T-cell (primary cell): ENCODE measurements at regions not wholly inside any gene's neighbourhood (a gene's known extent, or its start where the extent isn't known, plus 50 kb on each side); places are given as distances from the start of the nearest gene placed in this dataset.
"Not testable (repeated sequence)": the region's sequence is repeated elsewhere in the genome, so short reads cannot be mapped to it uniquely, and the experiment has no call there.

Experiments
- ATAC-seq, 4 experiments: fragments of 200-7000 bp in 3 of 4; fragments of 150-1000 bp in 1 of 4; cut with Tn5 transposase; replicated peaks in 1 of 4; 1 replicate in 3 of 4; 2 replicates in 1 of 4; pipeline ENCODE4 v1.10.0; 2021; ENCODE audit warnings: moderate library complexity in 3 of 4, mild to moderate bottlenecking in 2 of 4, moderate number of reproducible peaks in 1 of 4
- CTCF ChIA-PET, 2 donors: fragments of 300-600 bp; sonication (Branson Sonifier 250); formaldehyde crosslinking; loops; one replicate each; lab custom pipeline; 2022; ENCODE audit warnings: antibody characterized with exemption in 2 of 2; lab: Charles Lee
- POLR2A ChIA-PET, 2 donors: fragments of 300-600 bp; sonication (Branson Sonifier 250); formaldehyde crosslinking; loops; one replicate each; lab custom pipeline; 2022; ENCODE audit warnings: antibody characterized with exemption in 2 of 2; lab: Charles Lee
- DNase-seq, 35 experiments: peaks; one replicate each; pipeline versions ENCODE4 v3.0.0 to v3.0.0-alpha.2; 2013 to 2023
- H3K27ac ChIP-seq: one replicate; pipeline ENCODE4 v1.5.1; 2013; ENCODE audit warnings: low read length
- H3K27me3 ChIP-seq, 2 experiments: replicated peaks in 1 of 2; 1 replicate in 1 of 2; 2 replicates in 1 of 2; pipeline versions ENCODE4 v1.6.1 to v1.7.0; 2013; ENCODE audit warnings: low read length in 1 of 2, mixed read lengths in 1 of 2; ENCODE audit not compliant: control insufficient read depth in 2 of 2, insufficient read depth in 2 of 2; ENCODE audit errors: extremely low read depth in 1 of 2
- H3K36me3 ChIP-seq, 2 donors: 1 replicate in 1 of 2; 2 replicates in 1 of 2; pipeline versions ENCODE4 v1.6.1 to v1.7.0; 2013; ENCODE audit warnings: low read length in 1 of 2; ENCODE audit not compliant: control insufficient read depth in 2 of 2, insufficient read depth in 1 of 2; ENCODE audit errors: extremely low read depth in 1 of 2
- H3K4me1 ChIP-seq, 2 experiments: 1 replicate in 1 of 2; 2 replicates in 1 of 2; pipeline versions ENCODE4 v1.6.1 to v1.7.0; 2013; ENCODE audit warnings: low read length in 2 of 2, mixed read lengths in 1 of 2; ENCODE audit not compliant: insufficient read depth in 2 of 2, control insufficient read depth in 1 of 2; ENCODE audit errors: extremely low read depth in 1 of 2
- H3K4me3 ChIP-seq, 2 donors: 1 replicate in 1 of 2; 2 replicates in 1 of 2; pipeline versions ENCODE4 v1.5.1 to v1.7.0; 2013; ENCODE audit warnings: mild to moderate bottlenecking in 2 of 2, low read length in 1 of 2, moderate library complexity in 1 of 2; ENCODE audit not compliant: control insufficient read depth in 1 of 2; ENCODE audit errors: extremely low read depth in 1 of 2
- H3K9me3 ChIP-seq: 2 replicates; pipeline ENCODE4 v1.7.0; 2013
- H3K27ac Mint-ChIP-seq, 2 donors: one replicate each; pipeline ENCODE4 v1.8.0; 2020 to 2021; ENCODE audit warnings: mild to moderate bottlenecking in 2 of 2, mixed read lengths in 2 of 2
- H3K27me3 Mint-ChIP-seq, 2 donors: one replicate each; pipeline ENCODE4 v1.8.0; 2021 to 2022; ENCODE audit warnings: mixed read lengths in 2 of 2
- H3K36me3 Mint-ChIP-seq: one replicate; pipeline ENCODE4 v1.8.0; 2021; ENCODE audit warnings: mixed read lengths
- H3K4me1 Mint-ChIP-seq, 3 donors: one replicate each; pipeline ENCODE4 v1.8.0; 2020 to 2022; ENCODE audit warnings: mixed read lengths in 3 of 3, mild to moderate bottlenecking in 1 of 3
- H3K4me3 Mint-ChIP-seq, 3 donors: one replicate each; pipeline ENCODE4 v1.8.0; 2020 to 2022; ENCODE audit warnings: mild to moderate bottlenecking in 3 of 3, mixed read lengths in 3 of 3, moderate library complexity in 3 of 3
- H3K9me3 Mint-ChIP-seq, 3 donors: one replicate each; pipeline ENCODE4 v1.8.0; 2020 to 2022; ENCODE audit warnings: mixed read lengths in 3 of 3
- WGBS: methylation state at CpG from one replicate; pipeline ENCODE4 v1.1.5; 2013; ENCODE audit warnings: missing lambda C conversion rate; ENCODE audit not compliant: insufficient coverage; 5-methylcytosine and 5-hydroxymethylcytosine counted together

DNA sequence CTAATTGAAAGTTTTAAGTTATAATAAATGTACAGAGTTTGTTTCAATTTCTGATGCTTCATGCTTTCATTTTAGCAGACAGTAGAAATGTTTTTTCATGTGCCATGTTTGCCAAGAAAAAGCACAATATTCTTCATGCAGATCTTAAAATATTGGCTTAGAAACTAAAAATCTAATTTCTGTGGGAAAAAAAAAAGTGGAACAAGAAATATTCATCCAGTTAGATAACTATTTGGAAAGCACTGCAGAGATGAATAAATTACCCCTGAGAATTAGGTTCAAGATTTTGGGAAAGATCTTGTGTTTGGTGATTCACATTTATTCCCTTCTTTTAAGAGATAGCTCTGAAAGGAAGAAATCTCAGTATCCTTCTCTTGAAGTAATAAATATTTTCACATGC is 912.5 kb downstream of the C4orf33 start:
- Mint-ChIP-seq H3K27me3 (no peaks in the 10 kb centered on the region), H3K4me3 (no peak overlapping the region), H3K27ac (no peak overlapping the region), H3K4me1 (no peaks in the 10 kb centered on the region), H3K9me3 (peaks cover 0 to 4% (median 0%) of the 10 kb centered on the region in 3 donors), H3K36me3 (no peaks in the 10 kb centered on the region)
- Histone ChIP-seq H3K36me3 (no peaks in the 10 kb centered on the region), H3K27ac (no peak overlapping the region), H3K27me3 (no peaks in the 10 kb centered on the region), H3K4me1 (no peaks in the 10 kb centered on the region), H3K4me3 (no peak overlapping the region), H3K9me3 (no peaks in the 10 kb centered on the region)
- ChIA-PET POLR2A (no interaction called here), CTCF (no interaction called here)
- DNase-seq, result no peak
- no peak for ATAC-seq

DNA sequence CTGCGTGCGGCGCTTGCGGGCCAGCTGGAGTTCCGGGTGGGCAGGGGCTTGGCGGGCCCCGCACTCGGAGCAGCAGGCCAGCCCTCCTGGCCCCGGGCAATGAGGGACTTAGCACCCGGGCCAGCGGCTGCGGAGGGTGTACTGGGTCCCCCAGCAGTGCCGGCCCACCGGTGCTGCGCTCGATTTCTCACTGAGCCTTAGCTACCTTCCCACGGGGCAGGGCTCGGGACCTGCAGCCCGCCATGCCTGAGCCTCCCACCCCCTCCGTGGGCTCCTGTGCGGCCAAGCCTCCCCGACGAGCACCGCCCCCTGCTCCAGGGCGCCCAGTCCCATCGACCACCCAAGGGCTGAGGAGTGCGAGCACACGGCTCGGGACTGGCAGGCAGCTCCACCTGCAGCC is 916.9 kb downstream of the C4orf33 start:
- H3K4me3 Mint-ChIP-seq, H3K9me3 ChIP-seq, CTCF ChIA-PET, H3K36me3 ChIP-seq, H3K27me3 Mint-ChIP-seq, H3K4me3 ChIP-seq, H3K27ac ChIP-seq, H3K9me3 Mint-ChIP-seq, H3K27me3 ChIP-seq, H3K4me1 ChIP-seq, H3K4me1 Mint-ChIP-seq, H3K36me3 Mint-ChIP-seq, H3K27ac Mint-ChIP-seq, ATAC-seq, DNase-seq: not testable (repeated sequence)
- WGBS, result 96% methylated on average over 21 of the region's 29 CpGs
- POLR2A ChIA-PET, result interaction anchor here in 1 of 2 donors (0.6 kb wide), 1 partner anchor 143 kb away, joined by 7 read pairs; no protein-coding TSS in a partner anchor

DNA sequence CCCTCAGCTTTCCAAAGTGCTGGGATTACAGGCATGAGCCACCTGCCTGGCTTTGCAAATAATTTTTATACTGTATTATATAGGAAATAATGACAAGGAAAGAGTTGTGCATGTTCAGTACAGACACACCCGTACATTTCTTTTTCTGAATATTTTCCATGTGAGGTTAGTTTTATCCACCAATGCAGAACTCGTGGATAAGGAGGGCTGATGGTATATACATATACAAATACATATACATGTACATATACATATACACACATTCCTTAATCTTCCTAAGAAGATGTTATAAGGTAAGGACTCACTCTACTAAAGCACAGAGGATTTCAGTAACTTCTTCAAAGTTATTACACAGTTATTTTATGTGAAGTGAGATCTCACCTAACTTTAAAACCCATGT is 925.8 kb downstream of the C4orf33 start:
- Histone ChIP-seq H3K9me3 (no peaks in the 10 kb centered on the region), H3K27me3 (no peaks in the 10 kb centered on the region), H3K4me1 (no peaks in the 10 kb centered on the region), H3K4me3 (no peak overlapping the region), H3K36me3 (no peaks in the 10 kb centered on the region), H3K27ac (no peak overlapping the region)
- DNase-seq (no peak), ATAC-seq (no peak)
- Mint-ChIP-seq H3K27ac (no peak overlapping the region), H3K4me1 (no peaks in the 10 kb centered on the region), H3K9me3 (peaks cover 0 to 5% (median 0%) of the 10 kb centered on the region in 3 donors), H3K36me3 (no peaks in the 10 kb centered on the region), H3K4me3 (no peak overlapping the region), H3K27me3 (no peaks in the 10 kb centered on the region)
- ChIA-PET POLR2A (no interaction called here), CTCF (no interaction called here)
- no CpG with 5 or more reads among the region's 2 CpGs for WGBS

DNA sequence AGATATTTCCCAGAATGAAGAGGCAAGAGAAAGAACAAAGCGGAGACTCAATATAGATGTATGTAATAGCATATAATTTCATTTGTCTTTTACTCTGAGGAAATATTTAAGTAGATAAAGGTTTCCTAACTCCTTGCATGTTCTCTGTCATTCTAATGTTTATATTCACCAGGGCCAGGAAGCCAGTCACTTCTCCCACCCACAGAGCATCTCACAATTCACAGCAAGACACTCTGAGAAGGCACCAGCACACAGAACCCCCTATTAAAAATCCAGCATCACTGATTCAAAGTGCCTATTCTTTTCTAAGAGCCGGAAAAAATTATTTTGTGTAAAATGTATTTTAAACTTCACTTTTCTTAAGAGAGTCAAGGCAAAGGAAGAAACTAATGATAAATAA is 927.1 kb downstream of the C4orf33 start:
- no CpG with 5 or more reads among the region's 2 CpGs for WGBS
- no peak for ATAC-seq

DNA sequence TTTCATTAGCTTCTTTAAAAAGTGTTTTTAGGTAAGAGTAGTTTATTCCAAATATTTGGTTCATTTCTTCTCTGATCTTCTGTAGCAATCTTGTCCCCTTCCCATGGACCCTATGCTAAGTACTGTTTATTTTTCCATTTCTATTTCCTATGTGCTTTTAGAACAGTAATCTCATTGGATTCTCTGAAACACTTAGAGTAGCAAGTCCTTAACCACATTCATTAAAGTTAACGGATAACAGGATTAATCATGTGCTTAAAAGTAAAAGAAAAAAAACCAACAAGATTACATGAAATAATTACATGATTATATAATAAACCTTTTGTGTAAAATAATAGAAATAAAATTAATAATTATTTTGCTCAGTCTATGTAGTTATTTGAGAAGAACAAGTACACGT is 929.7 kb downstream of the C4orf33 start:
- Mint-ChIP-seq H3K36me3 (no peaks in the 10 kb centered on the region), H3K9me3 (no peaks in the 10 kb centered on the region), H3K4me3 (no peak overlapping the region), H3K27me3 (no peaks in the 10 kb centered on the region), H3K27ac (no peak overlapping the region), H3K4me1 (no peaks in the 10 kb centered on the region)
- Histone ChIP-seq H3K27me3 (no peaks in the 10 kb centered on the region), H3K36me3 (no peaks in the 10 kb centered on the region), H3K4me3 (no peak overlapping the region), H3K9me3 (no peaks in the 10 kb centered on the region), H3K27ac (no peak overlapping the region), H3K4me1 (no peaks in the 10 kb centered on the region)
- CTCF ChIA-PET, result no interaction called here
- no CpG with 5 or more reads among the region's 2 CpGs for WGBS
- POLR2A ChIA-PET, result no interaction called here
- DNase-seq (no peak), ATAC-seq (no peak)

More for the DNA sequence above, 927.1 kb downstream of the C4orf33 start:
- DNase-seq, result no peak
- H3K36me3 ChIP-seq, result no peaks in the 10 kb centered on the region
- no peaks in the 10 kb centered on the region for H3K27me3 Mint-ChIP-seq
- ChIA-PET POLR2A (no interaction called here), CTCF (no interaction called here)
- no peaks in the 10 kb centered on the region for H3K27me3 ChIP-seq
- H3K9me3 Mint-ChIP-seq, result peaks cover 0 to 5% (median 0%) of the 10 kb centered on the region in 3 donors
- H3K4me1 Mint-ChIP-seq, result no peaks in the 10 kb centered on the region
- H3K27ac ChIP-seq, result no peak overlapping the region
- no peak overlapping the region for H3K4me3 Mint-ChIP-seq
- H3K27ac Mint-ChIP-seq, result no peak overlapping the region
- H3K9me3 ChIP-seq, result no peaks in the 10 kb centered on the region
- H3K4me3 ChIP-seq, result no peak overlapping the region
- H3K4me1 ChIP-seq, result no peaks in the 10 kb centered on the region
- no peaks in the 10 kb centered on the region for H3K36me3 Mint-ChIP-seq

DNA sequence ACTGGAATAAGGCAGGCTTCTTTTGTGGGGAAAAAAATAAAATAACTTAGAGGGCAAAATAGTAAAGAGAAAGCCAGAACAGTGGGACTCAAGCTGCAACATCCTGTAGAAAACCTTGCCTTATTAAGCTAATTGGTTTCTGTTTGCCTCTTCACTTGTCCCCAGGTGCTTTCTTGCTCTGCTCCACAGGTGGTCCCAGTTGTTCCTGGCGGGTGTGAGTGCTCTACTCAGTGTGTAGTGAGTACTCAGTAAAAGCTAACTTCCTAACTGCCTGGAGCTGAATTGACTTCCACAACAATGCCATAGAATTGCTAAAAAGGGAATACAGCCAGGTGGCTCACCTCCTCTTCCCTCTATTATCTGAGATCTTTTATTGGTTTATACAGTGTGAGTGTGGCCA is 930.2 kb downstream of the C4orf33 start:
- no peaks in the 10 kb centered on the region for H3K27me3 ChIP-seq
- no peak overlapping the region for H3K4me3 ChIP-seq
- Mint-ChIP-seq H3K4me3 (no peak overlapping the region), H3K27me3 (no peaks in the 10 kb centered on the region), H3K27ac (no peak overlapping the region), H3K36me3 (no peaks in the 10 kb centered on the region), H3K9me3 (no peaks in the 10 kb centered on the region), H3K4me1 (no peaks in the 10 kb centered on the region)
- ATAC-seq, result no peak
- H3K4me1 ChIP-seq, result no peaks in the 10 kb centered on the region
- CTCF ChIA-PET, result no interaction called here
- DNase-seq, result no peak
- POLR2A ChIA-PET, result no interaction called here
- H3K36me3 ChIP-seq, result no peaks in the 10 kb centered on the region
- WGBS, result no CpG with 5 or more reads among the region's 1 CpG
- H3K27ac ChIP-seq, result no peak overlapping the region
- H3K9me3 ChIP-seq, result no peaks in the 10 kb centered on the region

DNA sequence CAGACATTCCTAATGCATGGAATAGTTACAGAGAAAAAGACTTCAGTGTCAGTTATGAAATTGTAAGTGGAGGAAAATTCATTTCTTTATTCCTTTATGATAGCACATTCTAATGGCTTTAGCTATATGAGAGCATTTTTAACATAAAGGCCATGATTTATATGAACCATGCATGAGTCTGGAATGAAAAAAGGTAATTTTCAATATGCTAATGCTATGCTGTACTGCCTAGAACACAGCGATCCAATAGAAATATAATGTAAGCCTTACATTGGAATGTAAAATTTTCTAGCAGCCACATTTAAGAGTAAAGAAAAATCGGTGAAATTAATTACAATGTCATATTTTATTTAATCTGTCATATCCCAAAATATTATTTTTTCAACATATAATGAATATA is 932.0 kb downstream of the C4orf33 start:
- H3K36me3 Mint-ChIP-seq, result no peaks in the 10 kb centered on the region
- H3K4me3 ChIP-seq, result no peak overlapping the region
- POLR2A ChIA-PET, result no interaction called here
- no peaks in the 10 kb centered on the region for H3K4me1 ChIP-seq
- no peak overlapping the region for H3K27ac Mint-ChIP-seq
- no peaks in the 10 kb centered on the region for H3K9me3 Mint-ChIP-seq
- no peak overlapping the region for H3K27ac ChIP-seq
- ATAC-seq (no peak), DNase-seq (no peak)
- no CpG with 5 or more reads among the region's 2 CpGs for WGBS
- no peaks in the 10 kb centered on the region for H3K27me3 ChIP-seq
- H3K9me3 ChIP-seq, result no peaks in the 10 kb centered on the region
- no peak overlapping the region for H3K4me3 Mint-ChIP-seq
- H3K36me3 ChIP-seq, result no peaks in the 10 kb centered on the region
- no peaks in the 10 kb centered on the region for H3K27me3 Mint-ChIP-seq
- H3K4me1 Mint-ChIP-seq, result no peaks in the 10 kb centered on the region
- CTCF ChIA-PET, result no interaction called here
